ENCODE measurements at regions not wholly inside any gene's neighbourhood (a gene's known extent, or its start where the extent isn't known, plus 50 kb on each side); places are given as distances from the start of the nearest gene placed in this dataset.

GRCh38 chr2:128623776-128624761, 305.4 kb upstream of the HS6ST1 start:
- DNase-seq (ENCODE audit: low read depth in 1 of 2, low spot score in 1 of 2), result no peak

DNA sequence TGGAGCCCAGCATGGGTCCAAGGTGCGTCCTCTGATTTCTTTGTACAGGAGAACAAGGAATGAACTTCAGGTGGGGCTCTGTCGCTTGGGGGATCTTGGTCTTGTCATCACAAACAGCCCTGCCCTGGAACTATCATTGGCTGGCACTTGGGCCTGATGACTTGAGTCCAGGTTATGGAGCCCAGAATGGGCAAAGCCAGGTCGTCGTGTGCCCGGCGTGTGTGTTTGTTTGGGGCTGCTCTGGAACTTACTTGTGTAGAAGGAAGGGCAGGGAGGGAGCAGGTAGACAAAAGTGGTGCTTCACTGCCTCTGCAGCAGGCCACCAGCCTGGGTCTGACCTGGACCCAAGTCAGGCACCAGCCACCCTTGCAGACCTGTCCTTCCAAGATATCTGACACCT, 306.3 kb upstream of the HS6ST1 start:
- no peak for DNase-seq (ENCODE audit: low read depth in 1 of 2, low spot score in 1 of 2)

DNA sequence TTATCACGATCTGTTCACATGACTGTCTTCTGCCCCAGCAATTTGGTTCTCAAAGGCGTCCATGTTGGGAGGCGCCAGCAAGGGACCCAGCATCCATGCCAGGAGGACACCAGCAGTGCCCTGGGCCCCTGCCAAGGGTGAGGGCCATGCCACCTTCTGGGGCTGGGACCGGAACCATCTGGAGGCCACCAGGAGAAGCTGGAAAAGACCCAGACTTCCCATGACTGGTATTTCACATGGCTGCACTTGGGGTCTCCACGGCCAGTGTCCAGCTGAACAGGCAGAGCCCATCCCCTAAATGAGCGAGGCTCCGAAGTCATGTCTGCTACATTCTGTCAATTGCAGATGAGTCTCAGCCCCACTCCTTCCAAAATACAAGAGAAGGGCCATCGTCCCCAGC, 306.8 kb upstream of the HS6ST1 start:
- DNase-seq (ENCODE audit: low read depth in 1 of 2, low spot score in 1 of 2), result no peak

DNA sequence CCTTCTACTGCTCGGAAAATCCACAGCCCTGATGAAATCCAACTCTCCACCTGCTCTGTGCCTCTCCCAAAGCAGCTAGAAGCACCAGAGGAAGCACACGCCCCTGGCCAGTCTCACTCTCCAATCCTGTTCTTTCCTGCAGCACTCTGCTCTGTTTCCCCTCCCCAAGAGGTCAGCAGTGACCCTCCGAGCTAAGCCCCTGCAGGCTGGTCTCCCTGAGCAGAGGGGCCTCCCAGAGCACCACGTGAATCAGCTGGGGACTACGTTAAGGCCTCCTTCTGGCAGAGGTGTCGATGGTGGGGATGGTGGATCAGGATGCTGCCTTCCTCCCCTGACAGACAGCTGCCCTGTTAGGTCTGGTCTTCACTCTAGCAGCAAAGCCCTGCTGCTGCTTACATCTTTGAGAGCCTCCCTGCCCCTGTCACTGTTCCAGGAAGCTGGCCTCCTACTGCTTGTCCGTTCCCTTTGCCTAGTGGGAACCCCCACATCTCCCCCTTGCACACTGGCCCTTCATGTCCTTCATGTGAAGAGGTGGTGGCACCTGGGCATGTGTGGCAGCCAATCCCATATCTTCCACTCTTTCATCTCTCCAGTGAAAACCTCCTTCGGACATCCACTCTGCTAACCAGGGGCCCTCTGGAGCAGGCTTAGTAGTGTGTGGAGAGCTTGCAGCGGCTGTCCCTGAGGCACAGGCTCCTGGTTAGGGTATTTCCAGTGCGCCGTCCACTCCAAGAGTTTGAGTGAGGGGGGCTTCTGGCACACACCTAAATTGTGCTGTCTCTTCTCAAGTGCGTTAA, 307.5 kb upstream of the HS6ST1 start:
- DNase-seq (ENCODE audit: low read depth in 1 of 2, low spot score in 1 of 2), result no peak

GRCh38 chr2:128626760-128627511, 308.3 kb upstream of the HS6ST1 start:
- DNase-seq (ENCODE audit: low read depth in 1 of 2, low spot score in 1 of 2), result no peak

DNA sequence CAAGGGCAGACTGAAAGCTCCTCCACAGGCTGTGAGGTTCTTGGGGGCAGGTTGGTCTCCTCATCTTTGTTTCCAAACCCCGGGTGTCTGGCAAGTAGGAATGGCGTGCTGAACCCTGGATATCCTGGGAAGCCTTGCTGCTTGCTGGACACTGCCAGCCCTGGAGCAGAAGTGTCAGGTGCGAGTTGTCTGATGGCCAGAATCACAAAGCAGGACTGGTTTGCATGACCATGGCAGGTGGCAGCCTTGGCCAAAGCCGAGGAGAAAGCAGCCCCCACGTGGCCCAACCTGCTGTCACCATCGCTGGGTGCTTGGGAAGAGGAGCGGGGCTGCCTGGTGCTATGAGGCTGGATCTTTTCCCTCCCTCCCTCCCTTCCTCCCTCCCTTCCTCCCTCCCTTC, 309.5 kb upstream of the HS6ST1 start:
- no peak for DNase-seq (ENCODE audit: low read depth in 1 of 2, low spot score in 1 of 2)

GRCh38 chr2:128628996-128629395, 310.3 kb upstream of the HS6ST1 start:
- no peak for DNase-seq (ENCODE audit: low read depth in 1 of 2, low spot score in 1 of 2)

- no peak for DNase-seq (ENCODE audit: low read depth in 1 of 2, low spot score in 1 of 2)
Measured at GRCh38 chr2:128630974-128631697, 312.5 kb upstream of the HS6ST1 start.

DNA sequence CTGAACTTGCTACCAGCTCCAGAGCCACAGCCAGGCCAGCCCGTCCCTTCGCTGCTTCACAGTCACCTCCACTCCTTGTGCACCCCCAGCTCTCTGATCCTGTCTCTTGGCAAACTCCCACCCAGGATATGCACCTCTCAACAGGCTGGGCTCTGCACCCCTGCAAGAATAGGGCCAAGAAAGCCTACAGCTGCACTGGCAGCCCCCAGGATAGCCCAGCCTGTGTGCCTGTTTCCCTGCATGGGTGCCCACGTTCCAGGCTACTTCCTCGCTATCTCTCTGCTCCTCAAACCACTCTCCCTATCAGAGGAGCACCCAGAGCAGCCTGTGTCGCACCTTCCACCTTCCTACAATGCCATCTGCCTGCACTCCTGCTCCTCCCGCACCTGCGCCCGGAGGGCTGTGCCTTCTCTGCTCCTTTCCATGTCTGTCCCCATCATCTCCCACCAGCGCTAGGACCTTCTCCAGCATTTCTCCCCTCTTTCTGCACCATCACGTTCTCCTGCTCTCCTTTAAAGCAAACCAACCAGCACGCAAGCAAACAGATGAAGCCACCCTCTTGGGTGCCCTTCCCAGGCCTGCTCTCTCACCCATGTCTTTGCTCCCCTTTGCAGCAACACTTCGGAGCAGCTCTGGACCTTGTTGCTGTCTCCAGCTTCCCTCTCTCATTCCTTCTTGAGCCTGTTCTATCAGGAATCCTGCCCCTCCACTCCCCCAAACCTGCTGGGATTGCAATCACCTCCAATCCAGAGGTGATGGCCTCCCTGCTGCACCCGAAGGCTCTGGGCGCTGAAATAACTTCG, 313.2 kb upstream of the HS6ST1 start:
- DNase-seq (ENCODE audit: low read depth in 1 of 2, low spot score in 1 of 2), result no peak

DNA sequence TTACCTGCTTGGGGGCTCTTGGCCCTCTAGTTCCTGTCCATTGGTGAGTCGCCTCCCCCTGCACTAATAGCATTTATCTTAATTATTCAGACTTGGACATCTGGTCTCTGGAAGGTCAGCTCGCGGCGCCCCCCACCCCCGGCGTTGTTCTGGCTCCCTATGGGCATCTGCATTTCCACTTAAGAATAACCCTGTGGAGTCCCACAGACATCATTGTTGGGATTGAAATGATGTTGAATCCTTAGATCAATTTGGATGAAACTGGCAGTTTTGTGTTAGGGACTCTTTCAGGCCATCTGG, 313.8 kb upstream of the HS6ST1 start:
- no peak for DNase-seq (ENCODE audit: low read depth in 1 of 2, low spot score in 1 of 2)

DNA sequence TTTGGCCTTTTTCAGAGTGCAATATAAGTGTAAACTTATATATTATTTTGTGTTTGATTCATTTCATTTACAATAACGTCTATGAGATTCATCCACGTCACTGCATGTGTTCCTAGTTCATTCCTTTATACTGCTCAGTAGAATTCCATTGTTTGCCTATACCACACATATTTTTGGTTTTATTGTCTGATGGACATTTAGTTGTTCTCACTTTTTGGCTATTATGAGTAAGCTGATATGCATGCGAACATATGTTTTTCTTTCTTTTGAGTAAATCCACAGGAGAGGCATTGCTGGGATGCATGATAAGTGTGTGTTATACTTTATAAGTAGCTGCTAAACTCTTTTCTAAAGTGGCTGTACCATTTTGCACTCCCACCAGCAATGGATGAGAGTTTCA, 314.8 kb upstream of the HS6ST1 start:
- no peak for DNase-seq (ENCODE audit: low read depth in 1 of 2, low spot score in 1 of 2)

DNA sequence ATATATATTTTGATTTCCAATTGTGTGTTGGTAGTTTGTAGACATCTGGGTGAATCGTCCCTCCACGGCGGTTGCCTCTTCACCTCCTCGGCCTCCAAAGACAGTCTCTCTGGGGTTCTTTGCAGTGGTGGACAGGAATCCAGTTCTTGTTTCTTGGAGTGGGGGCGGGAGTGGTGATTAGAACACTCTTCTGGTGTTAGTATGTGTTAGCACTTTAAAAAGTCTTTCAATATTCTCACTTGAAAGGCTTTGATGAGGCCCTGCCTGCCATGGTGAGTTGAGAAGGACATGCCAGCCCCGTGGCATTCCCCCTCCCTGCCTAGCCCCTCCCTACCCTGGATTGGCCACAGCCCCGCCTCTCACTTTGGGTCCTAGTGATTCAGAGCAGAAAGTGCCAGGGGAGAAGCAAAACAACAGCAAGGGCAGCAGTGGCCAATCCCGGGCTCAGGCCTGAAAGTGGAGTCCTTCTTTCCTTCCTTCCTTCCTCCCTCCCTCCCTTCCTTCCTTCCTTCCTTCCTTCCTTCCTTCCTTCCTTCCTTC, 316.8 kb upstream of the HS6ST1 start:
- no peak for DNase-seq (ENCODE audit: low read depth in 1 of 2, low spot score in 1 of 2)

GRCh38 chr2:128636802-128637147, 318.1 kb upstream of the HS6ST1 start:
- no peak for DNase-seq (ENCODE audit: low read depth in 1 of 2, low spot score in 1 of 2)

GRCh38 chr2:128637481-128638155, 318.9 kb upstream of the HS6ST1 start:
- no peak for DNase-seq (ENCODE audit: low read depth in 1 of 2, low spot score in 1 of 2)

- no peak for DNase-seq (ENCODE audit: low read depth in 1 of 2, low spot score in 1 of 2)
Measured at GRCh38 chr2:128638341-128639119, 319.9 kb upstream of the HS6ST1 start.

DNA sequence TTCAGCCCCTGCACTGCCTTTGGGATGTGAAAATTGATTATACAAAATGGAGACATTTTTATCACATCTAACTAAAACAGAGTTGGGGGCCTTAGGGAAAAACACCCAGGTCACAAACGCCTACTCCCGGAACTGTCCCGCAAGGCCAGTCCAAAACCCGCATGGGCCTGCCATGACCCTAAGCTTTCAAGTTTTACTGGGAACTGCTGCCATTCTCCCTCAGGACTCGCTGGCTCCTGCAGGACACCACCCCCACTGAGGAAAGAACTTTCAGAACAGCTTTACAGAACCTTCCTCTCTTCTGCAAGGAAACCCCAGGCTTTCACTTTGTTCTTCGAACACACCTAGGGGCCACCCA, 320.4 kb upstream of the HS6ST1 start:
- no peak for DNase-seq (ENCODE audit: low read depth in 1 of 2, low spot score in 1 of 2)

GRCh38 chr2:128639693-128640092, 321.0 kb upstream of the HS6ST1 start:
- no peak for DNase-seq (ENCODE audit: low read depth in 1 of 2, low spot score in 1 of 2)

- DNase-seq (ENCODE audit: low read depth in 1 of 2, low spot score in 1 of 2), result no peak
Measured at GRCh38 chr2:128640166-128640844, 321.6 kb upstream of the HS6ST1 start.
